ENCODE measurements at regions not wholly inside any gene's neighbourhood (a gene's known extent, or its start where the extent isn't known, plus 50 kb on each side); places are given as distances from the start of the nearest gene placed in this dataset.

- TF ChIP-seq GATA2 (IDR thresholded peaks at IDR 0.05; ENCODE audit: low read depth, low read length) (no peak), GATA3 (IDR thresholded peaks at IDR 0.05; ENCODE audit: low read depth, low read length) (no peak)
Measured at GRCh38 chr5:107274571-107274970, 396.2 kb downstream of the EFNA5 start.
